ENCODE measurements at regions not wholly inside any gene's neighbourhood (a gene's known extent, or its start where the extent isn't known, plus 50 kb on each side); places are given as distances from the start of the nearest gene placed in this dataset.

DNA sequence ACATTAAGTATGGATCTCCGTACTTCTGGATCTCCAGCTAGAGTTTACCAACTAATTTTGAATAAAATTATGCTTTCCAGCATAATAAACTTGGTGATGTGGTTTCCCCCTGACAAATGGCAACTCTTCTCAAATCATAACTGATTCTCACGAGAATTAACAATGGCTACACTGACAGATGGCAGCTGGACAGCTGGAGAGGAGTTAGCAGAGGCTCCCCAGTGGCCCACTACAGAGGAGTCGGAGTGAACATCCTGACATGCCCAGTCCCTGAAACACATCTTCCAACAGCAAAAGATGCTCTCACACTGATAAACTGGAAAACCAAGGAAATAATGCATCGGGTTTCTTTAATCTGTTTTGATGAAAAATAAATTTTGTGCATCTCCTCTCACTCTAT is 239.6 kb downstream of the MAN2A1 start:
- H3K9me3 ChIP-seq (replicated peaks; ENCODE audit: control insufficient read depth, insufficient read depth, low read length): no peaks in the 10 kb centered on the region; the same call in 2 of the 3 replicates
- H3K9ac ChIP-seq (ENCODE audit: control insufficient read depth, insufficient read depth, low read length): no peak overlapping the region
- intact Hi-C loops (cut with micrococcal nuclease; ENCODE audit: unreplicated experiment): no loop called here
- TF ChIP-seq TCF7 (IDR thresholded peaks at IDR 0.05; ENCODE audit: borderline replicate concordance) (no peak), ZBED1 (IDR thresholded peaks at IDR 0.05; ENCODE audit: borderline replicate concordance) (no peak), EED (IDR thresholded peaks at IDR 0.05; ENCODE audit: low read depth) (no peak)
- TF ChIP-seq, protein P1, sequence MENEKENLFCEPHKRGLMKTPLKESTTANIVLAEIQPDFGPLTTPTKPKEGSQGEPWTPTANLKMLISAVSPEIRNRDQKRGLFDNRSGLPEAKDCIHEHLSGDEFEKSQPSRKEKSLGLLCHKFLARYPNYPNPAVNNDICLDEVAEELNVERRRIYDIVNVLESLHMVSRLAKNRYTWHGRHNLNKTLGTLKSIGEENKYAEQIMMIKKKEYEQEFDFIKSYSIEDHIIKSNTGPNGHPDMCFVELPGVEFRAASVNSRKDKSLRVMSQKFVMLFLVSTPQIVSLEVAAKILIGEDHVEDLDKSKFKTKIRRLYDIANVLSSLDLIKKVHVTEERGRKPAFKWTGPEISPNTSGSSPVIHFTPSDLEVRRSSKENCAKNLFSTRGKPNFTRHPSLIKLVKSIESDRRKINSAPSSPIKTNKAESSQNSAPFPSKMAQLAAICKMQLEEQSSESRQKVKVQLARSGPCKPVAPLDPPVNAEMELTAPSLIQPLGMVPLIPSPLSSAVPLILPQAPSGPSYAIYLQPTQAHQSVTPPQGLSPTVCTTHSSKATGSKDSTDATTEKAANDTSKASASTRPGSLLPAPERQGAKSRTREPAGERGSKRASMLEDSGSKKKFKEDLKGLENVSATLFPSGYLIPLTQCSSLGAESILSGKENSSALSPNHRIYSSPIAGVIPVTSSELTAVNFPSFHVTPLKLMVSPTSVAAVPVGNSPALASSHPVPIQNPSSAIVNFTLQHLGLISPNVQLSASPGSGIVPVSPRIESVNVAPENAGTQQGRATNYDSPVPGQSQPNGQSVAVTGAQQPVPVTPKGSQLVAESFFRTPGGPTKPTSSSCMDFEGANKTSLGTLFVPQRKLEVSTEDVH (IDR thresholded peaks at IDR 0.05; ENCODE audit: low read depth, partially characterized antibody): no peak
- TF ChIP-seq, protein P2, sequence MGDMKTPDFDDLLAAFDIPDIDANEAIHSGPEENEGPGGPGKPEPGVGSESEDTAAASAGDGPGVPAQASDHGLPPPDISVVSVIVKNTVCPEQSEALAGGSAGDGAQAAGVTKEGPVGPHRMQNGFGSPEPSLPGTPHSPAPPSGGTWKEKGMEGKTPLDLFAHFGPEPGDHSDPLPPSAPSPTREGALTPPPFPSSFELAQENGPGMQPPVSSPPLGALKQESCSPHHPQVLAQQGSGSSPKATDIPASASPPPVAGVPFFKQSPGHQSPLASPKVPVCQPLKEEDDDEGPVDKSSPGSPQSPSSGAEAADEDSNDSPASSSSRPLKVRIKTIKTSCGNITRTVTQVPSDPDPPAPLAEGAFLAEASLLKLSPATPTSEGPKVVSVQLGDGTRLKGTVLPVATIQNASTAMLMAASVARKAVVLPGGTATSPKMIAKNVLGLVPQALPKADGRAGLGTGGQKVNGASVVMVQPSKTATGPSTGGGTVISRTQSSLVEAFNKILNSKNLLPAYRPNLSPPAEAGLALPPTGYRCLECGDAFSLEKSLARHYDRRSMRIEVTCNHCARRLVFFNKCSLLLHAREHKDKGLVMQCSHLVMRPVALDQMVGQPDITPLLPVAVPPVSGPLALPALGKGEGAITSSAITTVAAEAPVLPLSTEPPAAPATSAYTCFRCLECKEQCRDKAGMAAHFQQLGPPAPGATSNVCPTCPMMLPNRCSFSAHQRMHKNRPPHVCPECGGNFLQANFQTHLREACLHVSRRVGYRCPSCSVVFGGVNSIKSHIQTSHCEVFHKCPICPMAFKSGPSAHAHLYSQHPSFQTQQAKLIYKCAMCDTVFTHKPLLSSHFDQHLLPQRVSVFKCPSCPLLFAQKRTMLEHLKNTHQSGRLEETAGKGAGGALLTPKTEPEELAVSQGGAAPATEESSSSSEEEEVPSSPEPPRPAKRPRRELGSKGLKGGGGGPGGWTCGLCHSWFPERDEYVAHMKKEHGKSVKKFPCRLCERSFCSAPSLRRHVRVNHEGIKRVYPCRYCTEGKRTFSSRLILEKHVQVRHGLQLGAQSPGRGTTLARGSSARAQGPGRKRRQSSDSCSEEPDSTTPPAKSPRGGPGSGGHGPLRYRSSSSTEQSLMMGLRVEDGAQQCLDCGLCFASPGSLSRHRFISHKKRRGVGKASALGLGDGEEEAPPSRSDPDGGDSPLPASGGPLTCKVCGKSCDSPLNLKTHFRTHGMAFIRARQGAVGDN (IDR thresholded peaks at IDR 0.05): no peak
- no peaks in the 10 kb centered on the region for H3K4me1 ChIP-seq (ENCODE audit: control insufficient read depth, insufficient read depth, low read length)
- DNase-seq (ENCODE audit: low read depth, low spot score) (no peak), FAIRE-seq (no peak), ATAC-seq (no peak)
- no peak overlapping the region for H3K4me2 ChIP-seq (ENCODE audit: control insufficient read depth, insufficient read depth)
- no peak overlapping the region for H3K4me3 ChIP-seq
- no peak overlapping the region for H2AFZ ChIP-seq (ENCODE audit: control insufficient read depth, low read depth, low read length)
- SMC1A ChIA-PET (ENCODE audit: uncharacterized antibody, unreplicated experiment): no interaction called here
- RAD21 ChIA-PET (ENCODE audit: unreplicated experiment): no interaction called here
- H3K27me3 ChIP-seq (replicated peaks in 1 of 2; ENCODE audit: control insufficient read depth in 2 of 2, insufficient read depth in 2 of 2, low read length in 1 of 2): no peaks in the 10 kb centered on the region; a peak in 1 of 4 replicates
- no peaks in the 10 kb centered on the region for H3K79me2 ChIP-seq (ENCODE audit: control insufficient read depth, insufficient read depth, low read length)
- WGBS (ENCODE audit: insufficient coverage, insufficient replicate concordance, low lambda C conversion rate, missing lambda C conversion rate): 28% methylated on average over 4 of the region's 4 CpGs
- CTCF ChIA-PET: no interaction called here
- BruUV-seq (replicated peaks): no TSS peak
- in situ Hi-C loops (cut with MboI): no loop called here
- H3K36me3 ChIP-seq (ENCODE audit: control insufficient read depth in 2 of 2, insufficient read depth in 2 of 2, low read length in 1 of 2): no peaks in the 10 kb centered on the region
- no peaks in the 10 kb centered on the region for H4K20me1 ChIP-seq (ENCODE audit: control insufficient read depth, insufficient read depth)
- POLR2A ChIA-PET: no interaction called here
- no peak overlapping the region for H3K27ac ChIP-seq (ENCODE audit: control insufficient read depth, insufficient read depth)

Measured in GM12878 (cell line).